MV-4-11 (cell line): ENCODE measurements at regions not wholly inside any gene's neighbourhood (a gene's known extent, or its start where the extent isn't known, plus 50 kb on each side); places are given as distances from the start of the nearest gene placed in this dataset.
"Not testable (repeated sequence)": the region's sequence is repeated elsewhere in the genome, so short reads cannot be mapped to it uniquely, and the experiment has no call there.

Experiments
- DNase-seq: peaks from one replicate; lab custom pipeline; 2025; lab: John Stamatoyannopoulos, UW

- no peak for DNase-seq
Measured at GRCh38 chr3:84245789-84246188, 713.0 kb upstream of the CADM2 start.

GRCh38 chr3:84260596-84260995 is 698.2 kb upstream of the CADM2 start:
- DNase-seq, result no peak

GRCh38 chr3:84265768-84266167 is 693.0 kb upstream of the CADM2 start:
- DNase-seq, result no peak

GRCh38 chr3:84275532-84275931 is 683.3 kb upstream of the CADM2 start:
- DNase-seq, result no peak

- no peak for DNase-seq
Measured at GRCh38 chr3:84277562-84278224, 681.1 kb upstream of the CADM2 start.

GRCh38 chr3:84292128-84292527 is 666.7 kb upstream of the CADM2 start:
- no peak for DNase-seq

- no peak for DNase-seq
Measured at GRCh38 chr3:84299329-84299728, 659.5 kb upstream of the CADM2 start.

GRCh38 chr3:84304214-84304613 is 654.6 kb upstream of the CADM2 start:
- DNase-seq, result no peak

- DNase-seq, result no peak
Measured at GRCh38 chr3:84307339-84307738, 651.5 kb upstream of the CADM2 start.

- no peak for DNase-seq
Measured at GRCh38 chr3:84308379-84308778, 650.4 kb upstream of the CADM2 start.

- no peak for DNase-seq
Measured at GRCh38 chr3:84318273-84318809, 640.4 kb upstream of the CADM2 start.

- DNase-seq, result not testable (repeated sequence)
Measured at GRCh38 chr3:84365563-84366278, 593.1 kb upstream of the CADM2 start.
